Ascending aorta (tissue), 2 donors: ENCODE measurements at regions not wholly inside any gene's neighbourhood (a gene's known extent, or its start where the extent isn't known, plus 50 kb on each side); places are given as distances from the start of the nearest gene placed in this dataset.

Source experiments
- DNase-seq, 2 donors: peaks; one replicate each; pipeline ENCODE4 v3.0.0-alpha.2; 2019; ENCODE audit warnings: low spot score in 2 of 2
- H3K27ac ChIP-seq, 2 donors: fragments of 200-600 bp; sonication (generic); one replicate each; pipeline ENCODE4 v1.5.1; 2016 to 2017; ENCODE audit warnings: mild to moderate bottlenecking in 1 of 2
- H3K27me3 ChIP-seq: fragments of 200-600 bp; sonication (generic); one replicate; pipeline ENCODE4 v1.5.1; 2017
- H3K36me3 ChIP-seq, 2 donors: fragments of 200-600 bp; sonication (generic); one replicate each; pipeline ENCODE4 v1.5.1; 2016
- H3K4me1 ChIP-seq, 2 donors: fragments of 200-600 bp; sonication (generic); one replicate each; pipeline ENCODE4 v1.5.1; 2016 to 2017; ENCODE audit warnings: mild to moderate bottlenecking in 1 of 2
- H3K4me3 ChIP-seq, 2 donors: fragments of 200-600 bp; sonication (generic); one replicate each; pipeline ENCODE4 v1.5.1; 2016 to 2017; ENCODE audit warnings: mild to moderate bottlenecking in 1 of 2
- H3K9me3 ChIP-seq, 2 donors: fragments of 200-600 bp; sonication (generic); one replicate each; pipeline ENCODE4 v1.5.1; 2016
- CTCF ChIP-seq, 3 experiments: fragments of 200-600 bp in 2 of 3; fragments of 450-650 bp in 1 of 3; sonication (generic) in 2 of 3; IDR thresholded peaks; one replicate each; pipeline ENCODE4 v1.5.1; 2016 to 2019; ENCODE audit warnings: antibody characterized with exemption in 3 of 3, mild to moderate bottlenecking in 1 of 3, moderate library complexity in 1 of 3
- intact Hi-C: fragments of 100-400 bp; cut with DNase I; formaldehyde crosslinking; loops from one replicate; pipeline ENCODE4 v1.15.1; 2023

- Histone ChIP-seq H3K4me3 (no peak overlapping the region), H3K9me3 (no peaks in the 10 kb centered on the region), H3K36me3 (no peaks in the 10 kb centered on the region), H3K4me1 (no peaks in the 10 kb centered on the region), H3K27ac (no peak overlapping the region), H3K27me3 (no peaks in the 10 kb centered on the region)
- DNase-seq, result no peak
- intact Hi-C loops, result no loop called here
- no peak for TF ChIP-seq CTCF (IDR thresholded peaks at IDR 0.05)
Observed at GRCh38 chr2:11997142-11997541, 250.7 kb downstream of the LPIN1 start.

GRCh38 chr2:11998218-11998617 lies 251.8 kb downstream of the LPIN1 start:
- Histone ChIP-seq H3K4me1 (no peaks in the 10 kb centered on the region), H3K27ac (no peak overlapping the region), H3K4me3 (no peak overlapping the region), H3K36me3 (no peaks in the 10 kb centered on the region), H3K9me3 (no peaks in the 10 kb centered on the region), H3K27me3 (no peaks in the 10 kb centered on the region)
- intact Hi-C loops, result no loop called here
- no peak for DNase-seq
- no peak for TF ChIP-seq CTCF (IDR thresholded peaks at IDR 0.05)

DNA sequence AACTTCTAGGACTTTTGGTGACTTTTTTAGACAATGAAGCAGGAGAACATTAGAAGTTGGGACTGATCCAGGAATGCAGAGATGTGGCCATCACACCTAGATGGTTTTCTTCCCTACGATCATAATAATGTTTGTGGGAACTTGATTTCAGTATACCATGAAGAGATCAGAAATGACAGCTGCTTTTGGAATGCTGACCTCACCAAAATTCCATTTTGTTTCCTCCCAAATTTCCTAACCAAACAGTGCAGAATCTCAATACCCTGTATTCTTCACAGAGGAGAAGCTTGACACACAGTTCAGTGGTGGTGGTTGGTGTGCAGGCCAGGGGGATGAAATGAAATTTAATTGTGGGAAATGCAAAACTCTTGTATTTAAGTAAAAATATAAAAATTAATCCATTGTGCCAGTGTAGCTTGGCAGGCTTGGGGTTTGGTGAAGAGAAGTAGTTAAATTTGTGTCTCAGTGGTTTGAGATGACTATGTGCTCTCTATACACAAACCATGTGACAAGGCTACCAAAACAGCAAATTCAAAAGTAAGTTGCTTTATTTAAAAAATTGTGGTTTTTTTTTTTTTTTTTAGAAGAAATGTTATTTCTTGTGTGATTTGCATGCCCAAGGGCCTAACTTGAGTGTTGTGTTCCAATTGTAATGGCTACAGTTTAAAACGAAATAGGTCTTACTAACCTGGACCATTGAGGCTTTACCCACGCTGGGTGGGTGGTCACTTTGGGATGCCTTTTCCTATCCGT lies 252.4 kb downstream of the LPIN1 start:
- no peak for TF ChIP-seq CTCF (IDR thresholded peaks at IDR 0.05)
- Histone ChIP-seq H3K4me3 (no peak overlapping the region), H3K36me3 (no peaks in the 10 kb centered on the region), H3K4me1 (no peaks in the 10 kb centered on the region), H3K27me3 (no peaks in the 10 kb centered on the region), H3K9me3 (no peaks in the 10 kb centered on the region), H3K27ac (no peak overlapping the region)
- intact Hi-C loops, result no loop called here
- no peak for DNase-seq

GRCh38 chr2:12001621-12002020 lies 255.2 kb downstream of the LPIN1 start:
- Histone ChIP-seq H3K4me1 (no peaks in the 10 kb centered on the region), H3K27ac (no peak overlapping the region), H3K9me3 (no peaks in the 10 kb centered on the region), H3K36me3 (no peaks in the 10 kb centered on the region), H3K27me3 (no peaks in the 10 kb centered on the region), H3K4me3 (no peak overlapping the region)
- intact Hi-C loops, result no loop called here
- no peak for DNase-seq
- TF ChIP-seq CTCF (IDR thresholded peaks at IDR 0.05), result no peak

DNA sequence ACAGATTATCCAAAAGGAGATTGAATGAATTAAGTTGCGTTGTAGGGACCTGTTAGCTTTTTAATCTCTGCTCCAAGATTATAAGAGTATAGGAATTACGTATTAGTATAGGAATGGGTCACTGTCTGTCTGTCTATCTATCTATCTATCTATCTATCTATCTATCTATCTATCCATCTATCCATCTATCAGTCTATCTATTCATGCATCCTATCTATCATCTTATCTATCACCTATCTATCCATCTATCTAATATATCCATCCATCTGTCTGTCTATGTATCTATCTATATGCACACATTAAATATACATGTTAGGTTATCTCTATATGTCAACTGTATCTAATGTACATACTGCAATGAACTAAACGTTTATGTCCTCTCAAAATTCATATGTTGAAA lies 255.8 kb downstream of the LPIN1 start:
- no peak for TF ChIP-seq CTCF (IDR thresholded peaks at IDR 0.05)
- intact Hi-C loops, result no loop called here

DNA sequence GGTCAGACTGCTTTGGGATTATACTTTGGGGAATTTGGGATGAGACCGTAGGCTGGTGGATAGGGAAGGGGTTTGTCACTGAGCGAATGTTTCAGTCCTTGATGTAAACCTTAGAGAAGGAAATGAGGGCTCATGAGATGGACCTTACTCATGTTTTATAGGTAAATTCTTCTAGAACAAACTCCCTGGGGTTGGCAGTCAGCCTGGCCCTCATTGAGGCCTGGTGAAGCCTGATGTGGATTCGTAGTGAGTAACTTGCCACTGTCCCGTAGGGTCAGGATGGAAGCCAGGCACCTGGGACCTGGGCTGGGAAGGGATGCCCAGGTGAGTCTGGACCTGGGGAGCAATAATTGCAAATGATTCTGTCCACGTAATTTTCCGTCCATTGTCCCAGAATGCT lies 258.3 kb downstream of the LPIN1 start:
- H3K27ac ChIP-seq, result no peak overlapping the region
- H3K4me1 ChIP-seq, result no peaks in the 10 kb centered on the region
- no peaks in the 10 kb centered on the region for H3K9me3 ChIP-seq
- no peak for TF ChIP-seq CTCF (IDR thresholded peaks at IDR 0.05)
- H3K27me3 ChIP-seq, result no peaks in the 10 kb centered on the region
- no peak overlapping the region for H3K4me3 ChIP-seq
- no peak for DNase-seq
- intact Hi-C loops, result no loop called here
- H3K36me3 ChIP-seq, result no peaks in the 10 kb centered on the region

More for the DNA sequence above, 255.8 kb downstream of the LPIN1 start:
- Histone ChIP-seq H3K36me3 (no peaks in the 10 kb centered on the region), H3K27me3 (no peaks in the 10 kb centered on the region), H3K27ac (no peak overlapping the region), H3K9me3 (no peaks in the 10 kb centered on the region), H3K4me1 (no peaks in the 10 kb centered on the region), H3K4me3 (no peak overlapping the region)
- DNase-seq, result no peak
